SJSA1 (cell line): ENCODE measurements at regions not wholly inside any gene's neighbourhood (a gene's known extent, or its start where the extent isn't known, plus 50 kb on each side); places are given as distances from the start of the nearest gene placed in this dataset.
"Not testable (repeated sequence)": the region's sequence is repeated elsewhere in the genome, so short reads cannot be mapped to it uniquely, and the experiment has no call there.

Experiments used
- DNase-seq, 2 experiments: peaks; one replicate each; pipeline ENCODE4 v3.0.0-alpha.2; 2015 to 2020; ENCODE audit warnings: low spot score in 2 of 2, low read depth in 1 of 2
- H3K27ac ChIP-seq: fragments of 250-450 bp; sonication (Bioruptor Pico); 2 replicates; pipeline ENCODE4 v1.5.1; 2020; ENCODE audit warnings: mild to moderate bottlenecking, moderate library complexity
- H3K27me3 ChIP-seq: fragments of 250-450 bp; sonication (Bioruptor Pico); replicated peaks from 2 replicates; pipeline ENCODE4 v1.5.1; 2020; ENCODE audit warnings: mild to moderate bottlenecking, moderate library complexity
- H3K36me3 ChIP-seq: fragments of 250-450 bp; sonication (Bioruptor Pico); 2 replicates; pipeline ENCODE4 v1.5.1; 2020; ENCODE audit warnings: mild to moderate bottlenecking
- H3K4me1 ChIP-seq: fragments of 250-450 bp; sonication (Bioruptor Pico); replicated peaks from 2 replicates; pipeline ENCODE4 v1.6.1; 2021; ENCODE audit warnings: mild to moderate bottlenecking
- H3K4me3 ChIP-seq: fragments of 250-450 bp; sonication (Bioruptor Pico); 2 replicates; pipeline ENCODE4 v1.5.1; 2020; ENCODE audit warnings: mild to moderate bottlenecking
- H3K9me3 ChIP-seq: fragments of 250-450 bp; sonication (Bioruptor Pico); replicated peaks from 2 replicates; pipeline ENCODE4 v1.5.1; 2020; ENCODE audit warnings: mild to moderate bottlenecking

DNA sequence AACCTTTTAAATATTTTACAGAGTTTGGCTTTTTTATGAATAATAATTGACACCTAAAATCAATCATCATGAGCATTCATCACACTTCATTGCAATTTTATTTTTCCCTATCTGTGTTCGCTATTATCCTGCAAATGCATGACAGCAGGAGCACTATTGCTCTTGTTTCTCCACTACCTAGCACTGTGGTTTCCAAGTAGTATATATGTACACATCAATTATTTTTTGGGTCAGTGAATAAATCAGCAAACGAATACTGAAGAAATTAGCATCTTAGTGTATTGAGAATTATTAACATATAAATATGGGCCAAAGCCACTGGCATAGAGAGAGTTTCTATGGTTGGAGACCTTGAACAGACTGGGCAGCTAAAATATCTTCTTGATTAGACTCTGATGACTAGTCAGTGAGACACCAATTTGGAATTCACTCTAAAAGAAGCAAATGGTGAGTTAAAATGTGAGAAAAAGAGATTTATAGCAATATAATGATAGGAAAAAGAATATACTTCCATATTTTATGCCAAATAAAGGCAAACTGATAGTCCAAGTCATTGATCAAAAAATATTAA is 731.1 kb upstream of the LUZP2 start:
- no peaks in the 10 kb centered on the region for H3K4me1 ChIP-seq
- H3K4me3 ChIP-seq: no peak overlapping the region
- no peak for DNase-seq
- no peaks in the 10 kb centered on the region for H3K36me3 ChIP-seq
- no peaks in the 10 kb centered on the region for H3K27me3 ChIP-seq
- H3K27ac ChIP-seq: no peak overlapping the region
- H3K9me3 ChIP-seq: no peaks in the 10 kb centered on the region; the same call in 1 of the 2 replicates

DNA sequence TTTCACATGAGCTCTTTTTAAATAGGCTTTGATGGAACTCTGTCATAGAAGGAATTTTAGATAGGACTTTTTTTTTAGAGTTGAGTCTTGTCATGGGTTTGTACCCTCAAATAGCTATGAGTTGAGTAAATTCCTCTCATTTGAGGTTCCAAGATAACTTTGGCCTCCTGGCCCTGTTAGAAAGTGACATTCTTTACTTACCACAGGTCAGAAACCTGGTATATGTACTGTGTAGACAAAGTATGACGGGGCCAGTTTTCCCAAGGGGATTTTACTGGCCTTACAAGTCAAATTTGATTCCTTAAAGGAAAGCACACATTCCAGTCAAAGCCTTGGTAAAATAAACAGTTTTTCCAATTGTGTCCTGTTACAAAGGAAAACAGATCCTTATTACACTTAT is 729.3 kb upstream of the LUZP2 start:
- H3K4me1 ChIP-seq: no peaks in the 10 kb centered on the region
- no peaks in the 10 kb centered on the region; the same call in 1 of the 2 replicates for H3K9me3 ChIP-seq
- H3K36me3 ChIP-seq: no peaks in the 10 kb centered on the region
- DNase-seq: no peak
- H3K4me3 ChIP-seq: no peak overlapping the region
- no peaks in the 10 kb centered on the region for H3K27me3 ChIP-seq
- H3K27ac ChIP-seq: no peak overlapping the region

DNA sequence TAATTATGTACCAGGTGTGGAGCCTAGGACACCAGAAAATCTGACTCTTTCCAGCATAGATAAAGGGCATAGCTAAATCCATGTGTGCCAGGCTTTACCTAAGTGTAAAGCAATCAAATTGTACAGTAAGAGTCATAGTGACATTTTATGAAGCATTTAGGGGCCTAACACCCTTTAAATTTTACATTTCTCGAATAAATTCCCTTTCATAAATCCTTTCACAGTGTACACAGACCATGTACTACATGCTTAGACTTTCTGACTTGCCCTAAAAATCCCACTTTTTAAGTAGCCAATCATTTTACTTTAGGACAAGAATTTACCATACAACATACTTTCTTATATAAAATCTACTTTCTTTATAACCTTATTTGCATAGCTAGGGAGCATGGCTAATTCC is 727.6 kb upstream of the LUZP2 start:
- H3K4me3 ChIP-seq: no peak overlapping the region
- no peaks in the 10 kb centered on the region for H3K4me1 ChIP-seq
- H3K27ac ChIP-seq: no peak overlapping the region
- no peaks in the 10 kb centered on the region for H3K36me3 ChIP-seq
- no peaks in the 10 kb centered on the region; the same call in 1 of the 2 replicates for H3K9me3 ChIP-seq
- no peak for DNase-seq
- H3K27me3 ChIP-seq: no peaks in the 10 kb centered on the region

DNA sequence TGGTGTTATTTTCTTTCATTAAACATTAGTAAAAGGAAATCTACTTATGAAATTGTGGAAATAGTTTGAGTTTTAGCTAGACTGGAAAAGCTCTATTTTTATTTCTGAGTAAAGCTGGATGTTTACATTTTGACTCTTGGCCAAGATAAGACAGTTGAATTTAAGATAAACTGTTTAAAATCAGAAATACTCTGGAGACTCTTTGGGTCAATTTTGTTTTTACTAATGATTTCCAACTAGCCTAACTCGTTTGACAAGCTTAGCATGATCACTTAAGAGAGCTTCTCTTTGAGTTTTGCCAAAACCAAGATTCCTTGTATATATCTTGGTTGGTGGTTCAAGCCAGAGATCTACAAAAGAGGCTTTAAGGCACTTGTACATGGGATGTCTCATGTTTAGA is 724.8 kb upstream of the LUZP2 start:
- H3K36me3 ChIP-seq: no peaks in the 10 kb centered on the region
- H3K4me1 ChIP-seq: no peaks in the 10 kb centered on the region
- no peaks in the 10 kb centered on the region; the same call in 1 of the 2 replicates for H3K9me3 ChIP-seq
- DNase-seq: no peak
- H3K4me3 ChIP-seq: no peak overlapping the region
- no peaks in the 10 kb centered on the region for H3K27me3 ChIP-seq
- H3K27ac ChIP-seq: no peak overlapping the region

DNA sequence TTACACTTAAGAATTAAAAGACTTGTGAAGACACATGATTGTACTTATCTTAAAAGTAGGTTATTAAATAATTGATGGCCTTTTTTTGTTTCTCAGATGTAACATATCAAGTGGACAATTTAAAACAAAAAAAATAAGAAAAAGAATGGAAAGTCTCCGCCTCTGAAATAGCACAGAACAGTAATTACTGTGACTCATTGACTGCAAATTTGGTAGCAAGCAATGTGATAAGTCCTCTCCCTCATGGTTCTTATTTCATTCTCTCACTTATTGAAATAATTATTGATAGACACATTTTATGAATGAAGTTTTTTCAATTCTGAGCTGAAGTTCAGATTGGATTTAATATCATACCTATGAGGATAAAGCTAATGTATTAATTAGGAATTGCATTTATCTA is 717.9 kb upstream of the LUZP2 start:
- no peak overlapping the region for H3K27ac ChIP-seq
- no peaks in the 10 kb centered on the region for H3K4me1 ChIP-seq
- no peaks in the 10 kb centered on the region for H3K9me3 ChIP-seq
- H3K36me3 ChIP-seq: no peaks in the 10 kb centered on the region
- H3K27me3 ChIP-seq: no peaks in the 10 kb centered on the region
- DNase-seq: no peak
- no peak overlapping the region for H3K4me3 ChIP-seq

DNA sequence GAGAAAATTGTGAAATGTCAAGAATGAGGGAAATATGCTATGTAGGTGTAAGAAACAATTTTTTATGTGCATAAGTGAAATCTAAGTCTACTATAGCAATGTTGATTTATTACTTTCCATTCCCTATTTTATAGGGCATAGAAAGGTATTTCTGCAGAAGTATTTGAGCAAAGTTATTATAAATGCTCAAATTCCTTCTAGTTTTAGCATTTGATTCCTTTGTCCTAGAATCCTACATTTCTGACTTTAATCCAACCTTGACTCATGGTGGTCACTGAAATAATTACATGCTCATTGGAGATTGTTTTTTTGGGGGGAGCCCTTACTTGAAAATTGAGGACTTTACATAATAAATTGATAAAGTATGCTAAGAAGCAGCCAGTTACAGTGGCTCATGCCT is 716.6 kb upstream of the LUZP2 start:
- Histone ChIP-seq H3K27ac (no peak overlapping the region), H3K4me1 (no peaks in the 10 kb centered on the region), H3K36me3 (no peaks in the 10 kb centered on the region), H3K9me3 (no peaks in the 10 kb centered on the region), H3K27me3 (no peaks in the 10 kb centered on the region), H3K4me3 (no peak overlapping the region)
- DNase-seq: no peak

DNA sequence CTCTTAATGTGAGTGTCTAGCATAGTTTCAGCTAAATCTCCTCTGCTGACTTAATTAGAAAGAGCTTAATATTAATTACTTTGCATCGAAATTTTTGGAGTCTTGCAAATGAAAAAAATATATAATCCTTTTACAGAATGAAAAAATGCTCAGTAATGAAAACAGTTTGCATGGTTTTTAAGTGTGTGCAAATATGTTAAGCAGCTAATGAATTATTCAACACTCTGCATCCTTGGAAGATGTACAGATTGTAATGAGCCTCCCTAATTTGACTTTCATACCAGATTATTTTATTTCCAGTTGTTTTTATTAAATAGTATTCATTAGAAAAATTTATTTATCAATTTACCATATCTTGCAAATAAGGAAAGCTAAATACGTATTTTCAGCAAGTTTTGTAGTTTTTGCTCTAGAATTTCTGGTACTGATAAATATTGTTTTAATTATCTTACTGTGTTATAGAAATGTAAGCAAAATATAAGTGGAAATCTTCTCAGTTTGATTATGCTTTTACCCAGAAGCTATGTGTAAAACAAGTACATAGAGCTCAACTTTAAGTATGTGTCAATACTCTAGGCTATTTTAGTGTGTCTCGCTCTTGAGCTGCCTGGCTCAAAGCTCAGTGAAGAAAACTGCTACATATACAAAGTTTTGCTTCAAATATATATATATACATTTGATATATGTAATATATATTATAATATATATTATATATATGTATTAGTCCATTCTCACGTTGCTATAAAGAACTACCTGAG is 714.9 kb upstream of the LUZP2 start:
- no peaks in the 10 kb centered on the region for H3K27me3 ChIP-seq
- no peaks in the 10 kb centered on the region for H3K4me1 ChIP-seq
- H3K9me3 ChIP-seq: no peaks in the 10 kb centered on the region
- no peak overlapping the region for H3K27ac ChIP-seq
- H3K4me3 ChIP-seq: no peak overlapping the region
- no peak for DNase-seq
- no peaks in the 10 kb centered on the region for H3K36me3 ChIP-seq

DNA sequence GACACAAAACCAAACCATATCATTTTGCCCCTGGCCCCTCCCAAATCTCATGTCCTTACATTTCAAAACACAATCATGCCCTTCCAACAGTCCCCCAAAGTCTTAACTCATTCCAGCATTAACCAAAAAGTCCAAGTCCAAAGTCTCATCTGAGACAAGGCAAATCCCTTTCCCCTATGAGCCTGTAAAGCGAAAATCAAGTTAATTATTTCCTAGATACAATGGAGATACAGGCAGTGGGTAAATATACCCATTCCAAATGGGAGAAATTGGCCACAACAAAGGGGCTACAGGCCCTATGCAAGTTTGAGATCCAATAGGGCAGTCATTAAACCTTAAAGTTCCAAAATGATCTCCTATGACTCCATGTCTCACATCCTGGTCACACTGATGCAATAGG is 709.9 kb upstream of the LUZP2 start:
- not testable (repeated sequence) for DNase-seq, H3K27ac ChIP-seq, H3K4me1 ChIP-seq, H3K36me3 ChIP-seq, H3K27me3 ChIP-seq, H3K9me3 ChIP-seq, H3K4me3 ChIP-seq

DNA sequence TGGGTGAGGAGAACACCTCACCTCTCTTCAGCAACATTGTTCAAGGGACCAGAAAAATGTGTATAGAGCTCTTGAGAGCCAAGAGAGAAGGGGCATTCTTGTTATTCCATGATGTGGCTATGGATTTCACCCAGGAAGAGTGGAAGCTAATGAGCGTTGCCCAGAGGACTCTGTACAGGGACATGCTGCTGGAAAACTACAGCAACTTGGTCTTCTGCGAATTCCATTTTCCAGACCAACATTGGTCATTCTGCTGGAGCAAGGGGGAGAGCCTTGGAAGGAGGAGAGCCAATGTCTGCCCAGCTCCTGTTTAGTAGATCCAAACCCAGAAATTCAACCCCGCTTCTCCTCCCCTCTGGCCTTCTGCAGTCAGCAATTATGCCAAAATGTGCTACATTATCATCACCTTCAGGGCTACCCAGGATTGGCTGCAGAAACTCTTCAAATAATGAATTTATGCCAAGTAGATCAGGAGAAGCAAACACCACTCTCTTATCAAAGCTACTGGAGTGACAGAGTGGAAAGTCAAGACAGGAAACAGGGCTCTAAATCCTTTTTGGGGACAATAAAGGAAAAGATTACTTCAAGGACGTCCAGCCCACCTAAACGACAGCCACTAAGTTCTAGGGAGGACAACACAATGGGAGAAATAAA is 707.5 kb upstream of the LUZP2 start:
- Histone ChIP-seq H3K4me1 (0 out of 2 replicates have a peak, but pooled peaks cover 3% of the 10 kb centered on the region), H3K27ac (no peak overlapping the region), H3K9me3 (no peaks in the 10 kb centered on the region), H3K36me3 (no peaks in the 10 kb centered on the region), H3K27me3 (no peaks in the 10 kb centered on the region), H3K4me3 (no peak overlapping the region)
- no peak for DNase-seq

DNA sequence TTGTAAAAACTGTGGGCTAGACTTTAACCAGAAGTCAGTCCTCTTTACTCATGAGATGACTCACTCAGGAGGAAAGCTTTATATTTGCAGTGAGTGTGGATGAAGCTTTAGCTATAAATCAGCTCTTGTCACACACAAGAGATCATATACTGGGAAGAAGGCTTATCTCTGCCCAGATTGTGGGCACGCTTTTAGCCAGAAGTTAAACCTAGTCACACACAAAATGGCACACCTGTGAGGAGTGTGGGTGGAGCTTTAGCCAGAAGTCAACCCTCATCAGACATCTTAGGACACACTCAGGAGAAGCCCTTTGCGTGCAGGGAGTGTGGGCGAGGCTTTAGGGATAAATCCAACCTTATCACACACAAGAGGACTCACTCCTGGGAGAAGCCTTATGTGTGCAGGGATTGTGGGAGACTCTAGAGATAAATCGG is 706.9 kb upstream of the LUZP2 start:
- no peak overlapping the region for H3K4me3 ChIP-seq
- H3K4me1 ChIP-seq: 0 out of 2 replicates have a peak, but pooled peaks cover 3% of the 10 kb centered on the region
- no peaks in the 10 kb centered on the region for H3K27me3 ChIP-seq
- H3K27ac ChIP-seq: no peak overlapping the region
- H3K9me3 ChIP-seq: no peaks in the 10 kb centered on the region
- no peaks in the 10 kb centered on the region for H3K36me3 ChIP-seq
- no peak for DNase-seq

DNA sequence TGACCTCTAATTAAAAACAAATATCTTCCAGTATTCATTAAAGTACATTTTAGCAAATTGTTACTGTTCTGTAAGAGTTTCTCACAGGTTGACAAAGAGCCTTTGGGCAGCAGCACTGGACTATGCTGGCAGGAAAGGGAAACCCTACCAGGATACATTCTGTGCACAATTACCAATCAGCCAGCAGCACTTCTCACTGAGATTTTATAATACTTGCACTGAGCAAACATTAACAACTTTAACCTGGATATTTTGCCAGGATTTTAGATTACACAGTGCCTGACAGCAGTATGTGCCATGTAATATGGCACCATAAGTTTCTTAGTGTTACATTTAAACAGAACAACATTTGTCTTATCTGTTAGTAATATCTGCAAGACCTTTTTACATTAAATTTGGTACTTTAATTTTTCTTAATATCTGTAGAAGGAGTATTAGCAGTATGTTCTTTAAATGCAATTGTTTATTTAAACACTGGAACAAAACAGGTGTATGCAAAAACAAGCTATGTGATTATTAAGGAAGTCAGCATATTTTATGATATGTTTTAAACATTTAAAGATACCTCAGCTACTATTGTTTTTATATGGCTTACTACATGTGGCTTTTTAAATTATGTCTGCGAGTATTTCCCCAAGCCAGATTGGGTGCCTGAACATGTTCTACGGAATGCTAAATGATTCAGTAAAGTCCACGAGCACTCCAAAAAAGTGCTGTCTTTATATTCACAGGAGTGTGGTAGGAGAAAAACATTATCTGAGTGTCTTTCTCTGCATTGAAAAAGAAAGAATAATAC is 699.0 kb upstream of the LUZP2 start:
- no peaks in the 10 kb centered on the region for H3K36me3 ChIP-seq
- no peaks in the 10 kb centered on the region for H3K27me3 ChIP-seq
- H3K9me3 ChIP-seq: no peaks in the 10 kb centered on the region
- H3K4me3 ChIP-seq: no peak overlapping the region
- no peak for DNase-seq
- no peaks in the 10 kb centered on the region for H3K4me1 ChIP-seq
- no peak overlapping the region for H3K27ac ChIP-seq

DNA sequence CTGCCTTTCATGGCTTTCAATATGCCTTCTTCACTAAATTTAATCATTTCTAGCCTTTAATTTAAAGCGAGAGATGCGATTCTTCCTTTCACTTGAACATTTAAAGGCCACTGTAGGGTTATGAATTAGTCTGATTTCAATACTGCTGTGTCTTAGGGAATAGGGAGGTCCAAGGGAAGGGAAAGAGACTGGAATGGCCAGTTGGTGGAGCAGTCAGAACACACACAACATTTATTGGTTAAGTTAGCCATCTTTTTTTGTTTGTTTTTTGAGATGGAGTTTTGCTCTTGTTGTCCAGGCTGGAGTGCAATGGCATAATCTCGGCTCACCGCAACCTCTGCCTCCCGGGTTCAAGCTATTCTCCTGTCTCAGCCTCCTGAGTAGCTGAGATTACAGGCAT is 662.5 kb upstream of the LUZP2 start:
- H3K36me3 ChIP-seq, H3K4me3 ChIP-seq, H3K4me1 ChIP-seq, H3K27me3 ChIP-seq, H3K27ac ChIP-seq, H3K9me3 ChIP-seq: not testable (repeated sequence)
- DNase-seq: peak in 1 of 2 experiments; percentile 3

DNA sequence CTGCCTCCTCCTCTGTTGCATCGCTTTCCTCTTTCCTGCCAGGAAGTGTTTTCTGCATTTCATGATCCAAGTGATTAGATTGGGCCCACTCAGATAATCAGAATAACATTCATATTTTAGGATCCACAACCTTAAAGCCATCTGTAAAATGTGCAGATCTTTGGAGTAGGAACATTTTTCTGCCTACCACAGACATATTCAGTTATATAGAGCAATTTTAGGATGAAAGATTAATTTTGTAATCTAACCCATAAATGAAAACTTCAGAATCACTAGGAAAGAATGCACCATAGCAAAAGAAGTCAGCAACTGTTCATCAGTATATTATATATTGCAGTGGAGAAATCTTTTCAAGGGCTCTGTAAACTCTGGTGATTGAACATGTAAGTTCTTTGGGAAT is 659.9 kb upstream of the LUZP2 start:
- no peak overlapping the region for H3K4me3 ChIP-seq
- no peak for DNase-seq
- H3K36me3 ChIP-seq: no peaks in the 10 kb centered on the region
- H3K4me1 ChIP-seq: no peaks in the 10 kb centered on the region
- no peaks in the 10 kb centered on the region for H3K9me3 ChIP-seq
- H3K27me3 ChIP-seq: no peaks in the 10 kb centered on the region
- no peak overlapping the region for H3K27ac ChIP-seq

DNA sequence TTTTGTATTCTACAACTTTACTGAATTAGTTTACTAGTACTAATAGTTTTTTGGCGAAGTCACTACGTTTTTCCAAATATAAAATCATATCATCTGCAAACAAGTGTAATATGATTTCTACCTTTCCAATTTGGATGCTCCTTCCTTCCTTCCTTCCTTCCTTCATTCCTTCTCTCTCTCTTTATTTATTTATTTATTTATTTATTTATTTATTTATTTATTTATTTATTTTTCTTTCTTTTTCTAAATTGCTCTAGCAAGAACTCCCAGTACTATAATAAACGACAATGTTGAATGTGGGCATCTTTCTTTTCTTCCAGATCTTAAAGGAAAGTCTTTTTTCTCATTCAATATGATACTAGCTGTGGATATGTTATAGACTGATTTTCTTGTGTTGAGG is 656.0 kb upstream of the LUZP2 start:
- no peaks in the 10 kb centered on the region for H3K4me1 ChIP-seq
- H3K36me3 ChIP-seq: no peaks in the 10 kb centered on the region
- H3K4me3 ChIP-seq: no peak overlapping the region
- no peaks in the 10 kb centered on the region for H3K27me3 ChIP-seq
- H3K9me3 ChIP-seq: no peaks in the 10 kb centered on the region
- no peak overlapping the region for H3K27ac ChIP-seq
- DNase-seq: no peak
